Smooth muscle cell (in vitro differentiated cells): ENCODE measurements at regions not wholly inside any gene's neighbourhood (a gene's known extent, or its start where the extent isn't known, plus 50 kb on each side); places are given as distances from the start of the nearest gene placed in this dataset.

Experiments used
- DNase-seq: peaks from one replicate; lab custom pipeline; 2025; ENCODE audit not compliant: unreplicated experiment; lab: John Stamatoyannopoulos, UW
- H2AFZ ChIP-seq: fragments of 200-600 bp; sonication (generic); 2 replicates; pipeline ENCODE4 v1.6.0; 2016; ENCODE audit warnings: antibody characterized with exemption, low read depth, mild to moderate bottlenecking
- H3F3A ChIP-seq: fragments of 200-600 bp; sonication (generic); 2 replicates; pipeline ENCODE4 v1.6.0; 2017; ENCODE audit warnings: antibody characterized with exemption, low read depth
- H3K27ac ChIP-seq: fragments of 200-600 bp; sonication (generic); 2 replicates; pipeline ENCODE4 v1.5.1; 2016; ENCODE audit warnings: low read depth, mild to moderate bottlenecking
- H3K27me3 ChIP-seq: fragments of 200-600 bp; sonication (generic); 2 replicates; pipeline ENCODE4 v1.6.1; 2016; ENCODE audit warnings: low read depth, mild to moderate bottlenecking
- H3K36me3 ChIP-seq: fragments of 200-600 bp; sonication (generic); 2 replicates; pipeline ENCODE4 v1.5.1; 2016; ENCODE audit warnings: low read depth
- H3K4me1 ChIP-seq: fragments of 200-600 bp; sonication (generic); 2 replicates; pipeline ENCODE4 v1.5.1; 2016; ENCODE audit warnings: low read depth
- H3K4me2 ChIP-seq: fragments of 200-600 bp; sonication (generic); 2 replicates; pipeline ENCODE4 v1.6.0; 2016; ENCODE audit warnings: mild to moderate bottlenecking
- H3K4me3 ChIP-seq: fragments of 200-600 bp; sonication (generic); 2 replicates; pipeline ENCODE4 v1.5.1; 2016; ENCODE audit warnings: mild to moderate bottlenecking
- H3K79me2 ChIP-seq: fragments of 200-600 bp; sonication (generic); 2 replicates; pipeline ENCODE4 v1.6.0; 2016; ENCODE audit warnings: low read depth, mild to moderate bottlenecking
- H3K9ac ChIP-seq: fragments of 200-600 bp; sonication (generic); 2 replicates; pipeline ENCODE4 v1.6.0; 2016; ENCODE audit warnings: low read depth
- H3K9me3 ChIP-seq: fragments of 200-600 bp; sonication (generic); replicated peaks from 2 replicates; pipeline ENCODE4 v1.5.1; 2016; ENCODE audit warnings: low read depth
- H4K20me1 ChIP-seq: fragments of 200-600 bp; sonication (generic); 2 replicates; pipeline ENCODE4 v1.6.0; 2016; ENCODE audit warnings: low read depth
- WGBS: methylation state at CpG from one replicate; pipeline ENCODE4 v1.1.7; 2016; ENCODE audit warnings: low lambda C conversion rate; 5-methylcytosine and 5-hydroxymethylcytosine counted together
- TF ChIP-seq, protein P1 (sequence below): fragments of 200-600 bp; sonication (generic); IDR thresholded peaks from 2 replicates; pipeline ENCODE4 v1.5.1; 2017; ENCODE audit warnings: borderline replicate concordance, mild to moderate bottlenecking, antibody characterized with exemption; ENCODE audit not compliant: insufficient read depth, poor library complexity, severe bottlenecking

DNA sequence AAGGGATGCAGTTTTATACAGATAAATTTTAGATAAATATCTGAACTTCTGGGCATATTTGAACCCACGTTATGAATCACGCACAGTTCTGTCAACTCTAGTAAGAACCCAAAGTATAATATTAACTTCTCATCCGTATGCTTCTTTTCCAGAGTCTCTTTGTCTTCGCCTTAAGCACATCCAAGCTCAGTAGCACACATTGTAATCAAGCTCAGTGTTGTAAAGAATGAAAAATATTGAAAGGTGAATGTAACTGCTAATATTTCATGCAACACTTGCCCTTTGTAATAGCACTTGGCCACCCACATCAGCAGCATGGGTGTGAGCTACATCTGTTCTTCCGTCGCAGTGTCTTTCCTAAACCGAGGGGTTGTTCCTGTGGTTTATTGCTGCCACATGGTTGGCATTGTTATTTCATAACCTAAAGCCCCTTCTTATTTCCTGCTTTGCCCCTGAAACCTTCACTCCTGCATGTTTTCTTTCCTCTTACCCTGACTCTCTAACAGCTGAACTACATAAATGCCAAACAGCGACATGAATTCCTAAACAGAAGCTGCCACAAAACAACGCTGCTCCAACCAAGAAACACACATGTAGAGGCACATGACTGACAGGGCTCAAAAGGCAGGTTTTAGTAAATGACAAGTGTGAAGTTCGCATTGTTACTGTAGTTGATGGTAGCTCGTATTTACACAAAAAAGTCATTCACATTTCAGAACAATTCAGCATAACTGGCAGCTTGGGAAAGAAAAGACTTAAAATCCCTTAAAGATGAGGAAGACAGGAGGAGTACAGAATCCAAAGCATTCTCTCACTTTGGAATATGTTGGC lies 190.1 kb upstream of the MEF2C start:
- no peaks in the 10 kb centered on the region for H3K27me3 ChIP-seq
- H2AFZ ChIP-seq, result no peak overlapping the region
- no peaks in the 10 kb centered on the region for H3F3A ChIP-seq
- no peak overlapping the region for H3K4me2 ChIP-seq
- TF ChIP-seq, protein P1, sequence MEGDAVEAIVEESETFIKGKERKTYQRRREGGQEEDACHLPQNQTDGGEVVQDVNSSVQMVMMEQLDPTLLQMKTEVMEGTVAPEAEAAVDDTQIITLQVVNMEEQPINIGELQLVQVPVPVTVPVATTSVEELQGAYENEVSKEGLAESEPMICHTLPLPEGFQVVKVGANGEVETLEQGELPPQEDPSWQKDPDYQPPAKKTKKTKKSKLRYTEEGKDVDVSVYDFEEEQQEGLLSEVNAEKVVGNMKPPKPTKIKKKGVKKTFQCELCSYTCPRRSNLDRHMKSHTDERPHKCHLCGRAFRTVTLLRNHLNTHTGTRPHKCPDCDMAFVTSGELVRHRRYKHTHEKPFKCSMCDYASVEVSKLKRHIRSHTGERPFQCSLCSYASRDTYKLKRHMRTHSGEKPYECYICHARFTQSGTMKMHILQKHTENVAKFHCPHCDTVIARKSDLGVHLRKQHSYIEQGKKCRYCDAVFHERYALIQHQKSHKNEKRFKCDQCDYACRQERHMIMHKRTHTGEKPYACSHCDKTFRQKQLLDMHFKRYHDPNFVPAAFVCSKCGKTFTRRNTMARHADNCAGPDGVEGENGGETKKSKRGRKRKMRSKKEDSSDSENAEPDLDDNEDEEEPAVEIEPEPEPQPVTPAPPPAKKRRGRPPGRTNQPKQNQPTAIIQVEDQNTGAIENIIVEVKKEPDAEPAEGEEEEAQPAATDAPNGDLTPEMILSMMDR, result no peak
- H3K4me3 ChIP-seq, result no peak overlapping the region
- H3K9me3 ChIP-seq, result no peaks in the 10 kb centered on the region
- no peaks in the 10 kb centered on the region for H3K4me1 ChIP-seq
- no peak overlapping the region for H3K9ac ChIP-seq
- no peaks in the 10 kb centered on the region for H4K20me1 ChIP-seq
- DNase-seq, result no peak
- no peak overlapping the region for H3K27ac ChIP-seq
- H3K36me3 ChIP-seq, result no peaks in the 10 kb centered on the region
- no peaks in the 10 kb centered on the region for H3K79me2 ChIP-seq
- WGBS, result 91% methylated on average over 11 of the region's 11 CpGs

- Histone ChIP-seq H3K4me3 (no peak overlapping the region), H3K4me1 (no peaks in the 10 kb centered on the region), H4K20me1 (no peaks in the 10 kb centered on the region), H3K9me3 (no peaks in the 10 kb centered on the region), H3K9ac (no peak overlapping the region), H3F3A (no peaks in the 10 kb centered on the region), H3K79me2 (no peaks in the 10 kb centered on the region), H3K4me2 (no peak overlapping the region), H3K36me3 (no peaks in the 10 kb centered on the region), H2AFZ (no peak overlapping the region), H3K27me3 (no peaks in the 10 kb centered on the region), H3K27ac (no peak overlapping the region)
- WGBS, result 91% methylated on average over 1 of the region's 1 CpG
- DNase-seq, result no peak
- TF ChIP-seq, protein P1, result no peak
These were observed 189.0 kb upstream of the MEF2C start for GRCh38 chr5:89071941-89072331.

DNA sequence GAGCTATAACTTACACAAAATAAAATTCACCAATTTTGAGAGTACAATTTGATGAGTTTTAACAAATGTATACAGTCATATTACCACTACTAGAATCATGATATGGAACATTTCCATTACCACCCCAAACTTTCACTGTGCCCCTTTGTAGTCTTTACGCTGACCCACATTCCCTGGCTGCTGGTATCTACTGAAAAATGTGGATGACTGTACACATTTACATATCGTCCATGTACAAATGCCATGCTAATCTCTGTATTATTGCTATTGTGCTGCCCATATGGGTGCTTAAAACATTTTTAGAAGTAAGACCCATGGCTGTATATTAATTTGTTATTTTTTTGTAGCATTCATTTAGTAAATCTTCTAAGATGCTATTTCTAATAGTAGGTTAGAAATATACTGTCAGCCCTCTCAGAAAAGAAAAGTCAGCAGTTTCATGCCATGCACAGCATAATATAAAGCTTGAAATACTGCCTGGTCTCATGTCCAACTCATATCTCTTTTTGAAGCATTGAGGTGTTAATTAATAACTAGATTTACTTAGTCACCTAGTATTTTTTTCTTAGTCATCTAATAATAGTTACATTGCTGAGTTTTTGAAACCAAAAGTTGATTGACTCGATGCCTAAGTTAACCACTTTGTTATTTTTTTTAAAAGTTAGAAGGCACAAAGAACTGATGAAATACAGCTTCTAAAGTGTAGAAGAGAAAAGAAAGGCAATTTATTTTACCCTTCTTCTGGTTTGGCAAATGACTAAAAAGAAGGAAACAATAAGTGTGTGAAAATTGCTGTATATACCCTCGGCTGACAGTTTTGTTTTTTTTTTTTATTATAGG lies 188.3 kb upstream of the MEF2C start:
- no peak overlapping the region for H3K27ac ChIP-seq
- H3K9me3 ChIP-seq, result no peaks in the 10 kb centered on the region
- H3K4me1 ChIP-seq, result no peaks in the 10 kb centered on the region
- no peaks in the 10 kb centered on the region for H4K20me1 ChIP-seq
- no peaks in the 10 kb centered on the region for H3K27me3 ChIP-seq
- H3F3A ChIP-seq, result no peaks in the 10 kb centered on the region
- H3K4me3 ChIP-seq, result no peak overlapping the region
- no peak for DNase-seq
- TF ChIP-seq, protein P1, result no peak
- H3K36me3 ChIP-seq, result no peaks in the 10 kb centered on the region
- WGBS, result 69% methylated on average over 4 of the region's 4 CpGs
- H3K9ac ChIP-seq, result no peak overlapping the region
- no peak overlapping the region for H2AFZ ChIP-seq
- peak overlapping the region; percentile 14 for H3K4me2 ChIP-seq
- H3K79me2 ChIP-seq, result no peaks in the 10 kb centered on the region
